SK-N-SH (cell line): ENCODE measurements at regions not wholly inside any gene's neighbourhood (a gene's known extent, or its start where the extent isn't known, plus 50 kb on each side); places are given as distances from the start of the nearest gene placed in this dataset.

Experiments
- CTCF ChIA-PET: fragments of 300-600, 350-600 bp; formaldehyde crosslinking; extraction: SDS; loops from one replicate; lab custom pipeline; 2021; lab: Yijun Ruan, JAX
- POLR2A ChIA-PET: fragments of 350-600 bp; sonication (Branson Sonifier 250); formaldehyde crosslinking; extraction: SDS; loops from one replicate; lab custom pipeline; 2020; ENCODE audit warnings: antibody characterized with exemption, inconsistent platforms; lab: Yijun Ruan, JAX
- DNase-seq: peaks from one replicate; pipeline ENCODE4 v3.0.0; 2012
- H2AFZ ChIP-seq: fragments of 200-600 bp; sonication (generic); 2 replicates; pipeline ENCODE4 v1.8.1; 2016; ENCODE audit warnings: antibody characterized with exemption, mild to moderate bottlenecking, low read depth
- H3F3A ChIP-seq: fragments of 200-600 bp; sonication (generic); replicated peaks from 2 replicates; pipeline ENCODE3; 2016; ENCODE audit warnings: antibody characterized with exemption, mild to moderate bottlenecking; ENCODE audit not compliant: insufficient read depth
- H3K27ac ChIP-seq, 2 experiments: fragments of 200-500 bp in 1 of 2; fragments of 200-600 bp in 1 of 2; sonication (Bioruptor generic) in 1 of 2; sonication (generic), shearing (Covaris generic) in 1 of 2; 2 replicates each; pipeline versions ENCODE4 v1.5.1 to v1.6.1; 2014 to 2016; ENCODE audit warnings: low read depth in 2 of 2, inconsistent platforms in 1 of 2, low read length in 1 of 2, mild to moderate bottlenecking in 1 of 2, mixed read lengths in 1 of 2
- H3K27me3 ChIP-seq: fragments of 200-600 bp; sonication (generic), shearing (Covaris generic); 2 replicates; pipeline ENCODE4 v1.6.1; 2016; ENCODE audit warnings: mixed run types; ENCODE audit not compliant: insufficient read depth
- H3K36me3 ChIP-seq, 2 experiments: fragments of 200-500 bp in 1 of 2; fragments of 200-600 bp in 1 of 2; sonication (Bioruptor generic) in 1 of 2; sonication (generic) in 1 of 2; replicated peaks in 1 of 2; 2 replicates each; pipeline versions ENCODE3 to v1.5.1; 2014 to 2016; ENCODE audit warnings: low read length in 1 of 2, mild to moderate bottlenecking in 1 of 2; ENCODE audit not compliant: insufficient read depth in 2 of 2, control insufficient read depth in 1 of 2
- H3K4me1 ChIP-seq, 2 experiments: fragments of 200-500 bp in 1 of 2; fragments of 200-600 bp in 1 of 2; sonication (Bioruptor generic) in 1 of 2; sonication (generic), shearing (Covaris generic) in 1 of 2; 2 replicates each; pipeline versions ENCODE4 v1.5.1 to v1.6.1; 2014 to 2016; ENCODE audit warnings: low read depth in 1 of 2, low read length in 1 of 2, mixed run types in 1 of 2; ENCODE audit not compliant: insufficient read depth in 2 of 2, control insufficient read depth in 1 of 2
- H3K4me2 ChIP-seq: fragments of 200-600 bp; sonication (generic), shearing (Covaris generic); 2 replicates; pipeline ENCODE4 v1.6.1; 2017; ENCODE audit warnings: mixed run types
- H3K4me3 ChIP-seq, 2 experiments: fragments of 200-500 bp in 1 of 2; fragments of 200-600 bp in 1 of 2; sonication (Bioruptor generic) in 1 of 2; sonication (generic), shearing (Covaris generic) in 1 of 2; 2 replicates each; pipeline versions ENCODE4 v1.5.1 to v1.8.1; 2014 to 2016; ENCODE audit warnings: low read depth in 2 of 2, inconsistent platforms in 1 of 2, low read length in 1 of 2, mild to moderate bottlenecking in 1 of 2, mixed read lengths in 1 of 2, moderate library complexity in 1 of 2
- H3K79me2 ChIP-seq: fragments of 200-600 bp; sonication (generic); 2 replicates; pipeline ENCODE4 v1.8.1; 2017; ENCODE audit warnings: mild to moderate bottlenecking; ENCODE audit not compliant: insufficient read depth
- H3K9ac ChIP-seq: fragments of 200-600 bp; sonication (generic); 2 replicates; pipeline ENCODE4 v1.6.1; 2017; ENCODE audit warnings: mixed run types
- H3K9me2 ChIP-seq: fragments of 200-600 bp; sonication (generic); 2 replicates; pipeline ENCODE4 v1.6.1; 2017; ENCODE audit warnings: mixed run types
- H3K9me3 ChIP-seq: fragments of 200-600 bp; sonication (generic); 2 replicates; pipeline ENCODE4 v1.6.1; 2017; ENCODE audit warnings: mixed run types, mild to moderate bottlenecking, moderate library complexity
- H4K20me1 ChIP-seq: fragments of 200-600 bp; sonication (generic); 2 replicates; pipeline ENCODE4 v1.6.1; 2017; ENCODE audit warnings: mild to moderate bottlenecking, mixed run types; ENCODE audit not compliant: insufficient read depth
- EP300 ChIP-seq, 2 experiments: IDR thresholded peaks; 2 replicates each; pipeline versions ENCODE4 v1.4.0 to v1.6.1; 2012; ENCODE audit warnings: borderline replicate concordance in 1 of 2, low read depth in 1 of 2, low read length in 1 of 2
- FOSL2 ChIP-seq: IDR thresholded peaks from 2 replicates; pipeline ENCODE4 v1.4.0; 2012; ENCODE audit warnings: low read depth, mild to moderate bottlenecking, moderate library complexity, borderline replicate concordance
- FOXM1 ChIP-seq: IDR thresholded peaks from 2 replicates; pipeline ENCODE4 v1.4.0; 2012; ENCODE audit warnings: low read depth, mild to moderate bottlenecking
- GATA2 ChIP-seq: sonication (generic); formaldehyde crosslinking; IDR thresholded peaks from 2 replicates; pipeline ENCODE4 v1.5.0; 2020; ENCODE audit warnings: mild to moderate bottlenecking, missing genetic modification reagents
- JUND ChIP-seq: IDR thresholded peaks from 2 replicates; pipeline ENCODE4 v1.4.0; 2012
- MEF2A ChIP-seq: IDR thresholded peaks from 2 replicates; pipeline ENCODE4 v1.4.0; 2012; ENCODE audit warnings: low read depth, borderline replicate concordance
- MXI1 ChIP-seq: IDR thresholded peaks from 2 replicates; pipeline ENCODE4 v1.6.1; 2012; ENCODE audit warnings: mild to moderate bottlenecking, low read depth, low read length, improper control_type of control experiment
- POLR2AphosphoS5 ChIP-seq: IDR thresholded peaks from 2 replicates; pipeline ENCODE4 v1.6.1; 2012; ENCODE audit warnings: low read depth, low read length
- RAD21 ChIP-seq: IDR thresholded peaks from 2 replicates; pipeline ENCODE4 v1.6.1; 2012; ENCODE audit warnings: mild to moderate bottlenecking, low read length
- SIN3A ChIP-seq: IDR thresholded peaks from 2 replicates; pipeline ENCODE4 v1.6.1; 2012; ENCODE audit warnings: low read depth, mild to moderate bottlenecking, low read length, moderate library complexity, borderline replicate concordance
- TAF1 ChIP-seq: IDR thresholded peaks from 2 replicates; pipeline ENCODE4 v1.6.1; 2012; ENCODE audit warnings: low read depth, mild to moderate bottlenecking, low read length, moderate library complexity, borderline replicate concordance
- TCF12 ChIP-seq: IDR thresholded peaks from 2 replicates; pipeline ENCODE4 v1.4.0; 2012
- YY1 ChIP-seq: IDR thresholded peaks from 2 replicates; pipeline ENCODE4 v1.4.0; 2012; ENCODE audit warnings: low read depth, mild to moderate bottlenecking
- WGBS: methylation state at CpG from one replicate; pipeline ENCODE4 v1.1.6; 2017; ENCODE audit warnings: low lambda C conversion rate; 5-methylcytosine and 5-hydroxymethylcytosine counted together
- TF ChIP-seq, protein P1 (sequence below): fragments of 150-350 bp; IDR thresholded peaks from 2 replicates; pipeline ENCODE4 v1.6.1; 2016; ENCODE audit warnings: mild to moderate bottlenecking, low read depth, low read length
- TF ChIP-seq, protein P2 (sequence below): IDR thresholded peaks from 2 replicates; pipeline ENCODE4 v1.6.1; 2012; ENCODE audit warnings: mild to moderate bottlenecking, low read depth, low read length, moderate library complexity

DNA sequence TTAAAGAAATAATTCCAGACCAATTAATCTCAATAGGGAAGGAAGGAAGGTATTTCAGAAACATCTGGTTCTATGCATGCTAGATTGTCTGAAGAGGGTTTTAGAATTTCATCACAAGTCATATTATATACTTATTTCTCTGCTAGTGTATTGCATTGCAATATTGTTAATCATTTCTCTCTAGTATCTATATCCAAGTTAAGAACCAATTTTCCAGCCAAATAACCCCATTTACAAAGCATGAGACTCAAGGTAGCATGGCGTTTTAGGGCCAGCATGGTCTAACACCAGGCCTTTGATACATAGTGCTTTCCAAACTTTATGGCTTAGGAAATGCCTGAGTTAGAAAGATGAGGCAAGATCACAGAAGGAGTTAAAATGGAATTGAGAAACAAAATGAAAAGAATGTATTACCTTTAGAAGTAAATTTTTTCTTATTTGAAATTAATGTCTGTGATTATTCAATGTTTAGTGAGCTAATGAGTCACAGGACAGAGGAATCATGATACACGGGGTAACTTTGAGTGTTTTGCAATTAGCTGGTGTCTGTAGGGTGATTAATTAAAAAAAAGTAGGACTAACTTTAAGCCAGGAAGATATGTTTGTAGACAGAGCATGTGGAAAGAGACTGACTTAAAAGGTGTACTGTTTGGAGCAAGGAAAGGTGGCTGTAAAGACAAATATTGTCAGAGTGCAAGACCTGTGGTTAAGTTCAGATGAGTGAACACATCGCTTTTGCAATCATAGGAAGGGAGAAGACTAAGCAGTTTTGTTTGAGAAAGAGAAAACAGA is 1006.2 kb upstream of the CITED2 start:
- H3K79me2 ChIP-seq, result no peaks in the 10 kb centered on the region
- no peaks in the 10 kb centered on the region for H3F3A ChIP-seq
- H3K27ac ChIP-seq, result peak overlapping the region in 1 of 2 experiments; percentile 39; a peak in 1 of 4 replicates
- no peaks in the 10 kb centered on the region for H3K36me3 ChIP-seq
- H3K9me3 ChIP-seq, result no peaks in the 10 kb centered on the region
- no peak overlapping the region for H3K4me3 ChIP-seq
- H3K4me1 ChIP-seq, result no peaks in the 10 kb centered on the region
- 71% methylated on average over 3 of the region's 3 CpGs for WGBS
- no peak overlapping the region for H3K4me2 ChIP-seq
- CTCF ChIA-PET, result no interaction called here
- POLR2A ChIA-PET, result no interaction called here
- H3K9ac ChIP-seq, result no peak overlapping the region
- H2AFZ ChIP-seq, result no peak overlapping the region
- no peaks in the 10 kb centered on the region for H3K9me2 ChIP-seq
- no peaks in the 10 kb centered on the region for H3K27me3 ChIP-seq
- H4K20me1 ChIP-seq, result no peaks in the 10 kb centered on the region
- DNase-seq, result no peak
- no peak for TF ChIP-seq SIN3A
- TF ChIP-seq EP300 (IDR thresholded peaks at IDR 0.05; ENCODE audit: borderline replicate concordance in 1 of 2, low read depth in 1 of 2, low read length in 1 of 2), result no peak
- no peak for TF ChIP-seq MXI1
- TF ChIP-seq GATA2, result no peak
- TF ChIP-seq MEF2A, result no peak
- TF ChIP-seq, protein P1, sequence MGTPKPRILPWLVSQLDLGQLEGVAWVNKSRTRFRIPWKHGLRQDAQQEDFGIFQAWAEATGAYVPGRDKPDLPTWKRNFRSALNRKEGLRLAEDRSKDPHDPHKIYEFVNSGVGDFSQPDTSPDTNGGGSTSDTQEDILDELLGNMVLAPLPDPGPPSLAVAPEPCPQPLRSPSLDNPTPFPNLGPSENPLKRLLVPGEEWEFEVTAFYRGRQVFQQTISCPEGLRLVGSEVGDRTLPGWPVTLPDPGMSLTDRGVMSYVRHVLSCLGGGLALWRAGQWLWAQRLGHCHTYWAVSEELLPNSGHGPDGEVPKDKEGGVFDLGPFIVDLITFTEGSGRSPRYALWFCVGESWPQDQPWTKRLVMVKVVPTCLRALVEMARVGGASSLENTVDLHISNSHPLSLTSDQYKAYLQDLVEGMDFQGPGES, result no peak
- no peak for TF ChIP-seq TCF12
- TF ChIP-seq RAD21, result no peak
- no peak for TF ChIP-seq FOSL2
- no peak for TF ChIP-seq FOXM1
- TF ChIP-seq, protein P2, sequence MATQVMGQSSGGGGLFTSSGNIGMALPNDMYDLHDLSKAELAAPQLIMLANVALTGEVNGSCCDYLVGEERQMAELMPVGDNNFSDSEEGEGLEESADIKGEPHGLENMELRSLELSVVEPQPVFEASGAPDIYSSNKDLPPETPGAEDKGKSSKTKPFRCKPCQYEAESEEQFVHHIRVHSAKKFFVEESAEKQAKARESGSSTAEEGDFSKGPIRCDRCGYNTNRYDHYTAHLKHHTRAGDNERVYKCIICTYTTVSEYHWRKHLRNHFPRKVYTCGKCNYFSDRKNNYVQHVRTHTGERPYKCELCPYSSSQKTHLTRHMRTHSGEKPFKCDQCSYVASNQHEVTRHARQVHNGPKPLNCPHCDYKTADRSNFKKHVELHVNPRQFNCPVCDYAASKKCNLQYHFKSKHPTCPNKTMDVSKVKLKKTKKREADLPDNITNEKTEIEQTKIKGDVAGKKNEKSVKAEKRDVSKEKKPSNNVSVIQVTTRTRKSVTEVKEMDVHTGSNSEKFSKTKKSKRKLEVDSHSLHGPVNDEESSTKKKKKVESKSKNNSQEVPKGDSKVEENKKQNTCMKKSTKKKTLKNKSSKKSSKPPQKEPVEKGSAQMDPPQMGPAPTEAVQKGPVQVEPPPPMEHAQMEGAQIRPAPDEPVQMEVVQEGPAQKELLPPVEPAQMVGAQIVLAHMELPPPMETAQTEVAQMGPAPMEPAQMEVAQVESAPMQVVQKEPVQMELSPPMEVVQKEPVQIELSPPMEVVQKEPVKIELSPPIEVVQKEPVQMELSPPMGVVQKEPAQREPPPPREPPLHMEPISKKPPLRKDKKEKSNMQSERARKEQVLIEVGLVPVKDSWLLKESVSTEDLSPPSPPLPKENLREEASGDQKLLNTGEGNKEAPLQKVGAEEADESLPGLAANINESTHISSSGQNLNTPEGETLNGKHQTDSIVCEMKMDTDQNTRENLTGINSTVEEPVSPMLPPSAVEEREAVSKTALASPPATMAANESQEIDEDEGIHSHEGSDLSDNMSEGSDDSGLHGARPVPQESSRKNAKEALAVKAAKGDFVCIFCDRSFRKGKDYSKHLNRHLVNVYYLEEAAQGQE, result no peak
- no peak for TF ChIP-seq POLR2AphosphoS5
- no peak for TF ChIP-seq JUND
- no peak for TF ChIP-seq TAF1
- no peak for TF ChIP-seq YY1
